Endometrial microvascular endothelial cells (primary cell): ENCODE measurements at regions not wholly inside any gene's neighbourhood (a gene's known extent, or its start where the extent isn't known, plus 50 kb on each side); places are given as distances from the start of the nearest gene placed in this dataset.
"Not testable (repeated sequence)": the region's sequence is repeated elsewhere in the genome, so short reads cannot be mapped to it uniquely, and the experiment has no call there.

ENCODE experiments used
- in situ Hi-C: cut with HindIII; loops from 2 replicates; pipeline ENCODE4 v1.10.0; 2017; ENCODE audit warnings: low sequenced_read_pairs, low pct_unique_long_range_greater_than_20kb; ENCODE audit errors: inconsistent ontology term

DNA sequence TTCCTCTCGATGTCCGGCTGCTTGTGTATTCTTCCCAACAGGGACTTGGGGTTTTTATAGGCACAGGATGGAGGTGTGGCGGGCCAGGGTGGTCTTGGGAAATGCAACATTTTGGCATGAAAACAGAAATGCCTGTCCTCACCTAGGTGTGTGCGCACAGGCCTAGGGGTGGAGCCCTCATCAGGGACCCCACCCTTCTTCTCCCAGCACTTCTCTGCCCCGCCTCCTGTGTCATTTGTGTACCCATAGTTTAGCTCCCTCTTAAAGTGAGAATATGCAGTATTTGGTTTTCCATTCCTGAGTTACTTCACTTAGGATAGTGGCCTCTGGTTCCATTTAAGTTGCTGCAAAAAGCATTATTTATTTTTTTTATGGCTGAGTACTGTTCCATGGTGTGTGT is 90.2 kb upstream of the ITGB1 start:
- in situ Hi-C loops, result no loop called here

DNA sequence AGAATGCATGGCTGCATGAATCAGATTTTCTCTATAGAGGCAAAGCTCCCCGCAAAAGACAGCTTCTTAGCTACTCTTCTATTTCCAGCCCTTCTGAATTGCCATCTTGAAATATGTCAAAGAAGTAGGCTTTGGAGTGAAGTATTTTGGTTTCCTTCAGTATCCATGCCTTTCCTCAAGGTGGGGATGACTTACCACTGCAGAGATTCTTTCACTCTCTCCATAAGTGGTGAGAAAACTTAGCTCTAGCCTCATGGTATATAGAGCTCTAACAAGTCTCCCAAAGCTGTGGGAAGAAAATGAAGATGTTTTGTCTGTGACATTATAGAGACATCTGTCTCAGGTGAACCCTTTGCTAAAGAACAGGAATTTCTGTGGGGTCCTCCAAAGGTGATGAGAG is 89.6 kb upstream of the ITGB1 start:
- in situ Hi-C loops, result no loop called here

DNA sequence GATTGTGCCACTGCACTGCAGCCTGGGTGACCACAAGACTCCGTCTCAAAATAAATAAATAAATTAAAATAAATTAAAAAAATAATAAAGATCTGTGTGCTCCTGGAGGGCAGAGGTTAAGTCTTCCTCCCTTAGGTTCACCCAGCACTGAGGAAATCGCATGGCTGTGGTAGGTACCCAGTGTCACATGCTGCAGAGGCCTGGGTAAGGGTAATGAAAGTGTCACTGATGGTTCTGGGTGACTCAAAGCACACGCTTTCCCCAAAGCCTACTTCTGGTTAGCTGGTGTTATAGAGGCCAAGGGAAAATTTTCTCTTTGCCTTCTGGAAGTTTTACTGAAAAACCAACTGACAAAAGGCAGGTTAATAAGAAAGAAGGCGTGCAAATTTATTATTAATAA is 88.8 kb upstream of the ITGB1 start:
- in situ Hi-C loops, result no loop called here

DNA sequence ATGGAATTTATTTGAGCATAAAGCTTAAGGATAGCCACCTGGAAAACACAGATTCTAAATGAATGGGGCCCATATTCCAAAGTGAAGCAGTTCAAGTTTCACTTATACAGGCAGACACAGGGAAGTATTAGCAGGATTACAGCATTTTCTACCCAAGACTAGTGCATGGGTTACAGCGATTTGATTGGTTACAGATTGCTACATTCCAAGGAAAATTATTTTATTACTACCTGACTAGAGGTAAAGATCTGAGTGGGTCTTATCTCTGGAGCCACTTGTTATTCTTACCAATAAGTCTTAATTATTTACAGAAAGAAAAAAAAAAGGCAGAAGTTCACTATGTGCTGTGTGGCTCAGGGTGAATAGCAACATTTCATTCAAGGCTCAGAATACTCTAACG is 87.4 kb upstream of the ITGB1 start:
- in situ Hi-C loops, result no loop called here

DNA sequence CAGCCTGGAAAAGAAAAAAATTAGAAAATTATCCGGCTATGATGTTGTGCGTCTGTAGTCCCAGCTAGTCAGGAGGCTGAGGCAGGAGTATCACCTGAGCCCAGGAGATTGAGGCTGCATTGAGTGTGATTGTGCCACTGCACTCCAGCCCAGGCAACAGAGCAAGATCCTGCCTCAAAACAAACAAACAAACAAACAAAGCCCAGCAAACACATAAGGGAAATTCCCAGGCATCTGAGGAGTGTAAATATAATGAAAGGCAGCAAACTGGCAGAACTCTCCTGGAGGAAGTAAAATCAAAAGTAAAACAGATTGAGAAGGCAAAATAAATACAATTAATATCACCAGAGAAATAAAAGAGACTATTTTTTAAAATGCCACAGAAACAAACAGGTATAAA is 84.5 kb upstream of the ITGB1 start:
- in situ Hi-C loops, result no loop called here

DNA sequence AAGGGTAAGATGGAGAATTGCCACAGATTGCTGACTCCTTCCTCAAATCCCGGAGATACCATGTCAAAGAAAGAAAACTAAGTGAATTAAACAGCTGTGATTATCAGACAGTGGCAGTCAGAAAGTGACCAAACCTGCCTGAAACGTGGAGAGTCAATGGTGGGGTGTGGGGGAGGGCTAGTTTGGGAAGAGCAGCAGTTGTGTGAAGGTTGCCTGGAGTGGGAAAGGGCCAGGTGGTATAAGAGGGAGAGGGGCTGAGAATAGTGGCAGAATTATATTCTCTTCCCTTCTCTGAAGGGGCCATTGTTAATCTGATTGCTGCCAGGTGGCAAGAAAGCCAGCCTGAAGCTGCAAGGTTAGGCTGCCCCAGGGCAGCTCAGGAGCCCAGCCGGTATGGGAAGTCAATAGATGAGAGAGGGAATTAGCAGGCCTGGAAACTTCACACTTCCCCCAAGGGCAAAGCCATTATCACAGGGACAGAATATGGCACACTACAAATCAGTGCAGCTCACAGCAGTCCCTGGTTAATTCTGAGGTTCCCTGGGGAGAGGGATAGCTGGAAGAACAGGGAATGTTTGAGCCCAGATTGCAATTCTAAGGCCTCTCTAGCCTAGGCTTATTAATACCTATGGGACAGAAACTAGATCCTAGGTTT is 83.9 kb upstream of the ITGB1 start:
- in situ Hi-C loops, result no loop called here

DNA sequence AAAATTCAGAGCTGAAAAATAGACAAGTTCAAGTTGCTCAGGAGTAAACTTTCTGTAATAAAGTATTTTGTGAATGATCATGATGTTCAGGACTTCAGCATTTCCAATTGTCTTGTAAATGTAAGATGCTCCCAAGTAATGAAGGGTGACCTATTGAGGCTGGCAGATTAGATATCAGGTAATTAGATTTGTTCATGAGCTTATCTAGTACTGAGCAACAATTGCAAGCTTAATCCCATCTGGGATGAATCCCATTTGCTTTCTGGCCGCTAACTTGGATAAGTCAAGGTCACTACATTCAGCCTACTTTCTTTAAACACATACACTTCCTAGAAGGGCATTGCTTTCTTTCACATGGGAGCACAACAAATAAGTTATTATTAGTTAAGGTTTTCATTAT is 82.4 kb upstream of the ITGB1 start:
- in situ Hi-C loops, result no loop called here

DNA sequence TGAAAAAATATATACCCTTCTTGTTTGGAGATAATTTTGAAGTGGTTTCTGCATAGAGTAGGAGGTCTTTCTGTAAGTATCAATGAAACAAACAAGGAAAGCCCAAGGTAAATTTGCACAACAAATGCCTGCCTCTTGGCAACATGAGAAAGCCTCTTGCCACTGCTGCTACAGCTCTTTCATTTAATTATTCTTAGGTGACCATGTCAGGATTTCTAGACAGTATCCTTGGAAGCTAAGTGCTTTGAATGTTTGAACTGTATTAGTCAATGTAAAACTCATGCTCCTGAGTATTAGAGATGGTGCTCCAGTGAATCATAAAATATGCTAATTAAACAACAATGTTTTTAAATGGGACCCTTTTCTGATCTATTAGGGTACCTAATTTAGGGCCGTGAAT is 81.2 kb upstream of the ITGB1 start:
- in situ Hi-C loops, result no loop called here

DNA sequence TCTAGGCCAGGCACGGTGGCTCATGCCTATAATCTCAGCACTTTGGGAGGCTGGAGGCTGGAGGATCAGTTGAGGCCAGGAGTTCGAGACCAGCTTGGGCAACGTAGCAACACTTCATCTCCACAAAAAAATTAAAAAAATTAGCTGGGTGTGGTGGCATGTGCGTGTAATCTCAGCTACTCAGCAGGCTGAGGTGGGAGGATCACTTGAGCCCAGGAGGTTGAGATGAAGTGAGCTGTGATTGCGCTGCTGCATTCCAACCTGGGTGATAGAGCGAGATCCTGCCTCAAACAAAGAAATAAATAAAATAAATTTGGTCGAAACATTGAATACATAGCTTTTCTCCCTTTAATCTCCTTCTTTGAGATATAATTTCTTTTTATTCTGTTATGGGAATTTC is 80.6 kb upstream of the ITGB1 start:
- in situ Hi-C loops, result no loop called here

DNA sequence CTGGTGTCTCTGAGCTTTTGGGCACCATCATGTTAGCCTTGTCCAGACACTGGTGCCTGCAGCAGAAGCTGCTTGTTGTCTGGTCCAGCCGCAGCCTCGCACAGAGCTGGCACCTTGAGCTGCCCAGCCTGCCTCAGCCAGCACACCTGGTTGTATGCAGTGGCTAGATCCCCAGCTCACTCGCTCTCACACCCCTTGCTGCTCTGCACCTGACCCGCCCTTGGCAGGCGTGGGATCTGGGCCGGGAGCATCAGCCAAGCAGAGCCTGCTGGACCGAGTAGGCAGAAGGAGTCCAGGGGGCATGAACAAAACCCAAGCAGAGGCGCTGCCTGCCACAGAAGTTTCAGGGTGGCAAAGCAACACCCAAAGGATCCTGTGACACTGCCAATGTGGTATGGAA is 79.7 kb upstream of the ITGB1 start:
- in situ Hi-C loops, result no loop called here

DNA sequence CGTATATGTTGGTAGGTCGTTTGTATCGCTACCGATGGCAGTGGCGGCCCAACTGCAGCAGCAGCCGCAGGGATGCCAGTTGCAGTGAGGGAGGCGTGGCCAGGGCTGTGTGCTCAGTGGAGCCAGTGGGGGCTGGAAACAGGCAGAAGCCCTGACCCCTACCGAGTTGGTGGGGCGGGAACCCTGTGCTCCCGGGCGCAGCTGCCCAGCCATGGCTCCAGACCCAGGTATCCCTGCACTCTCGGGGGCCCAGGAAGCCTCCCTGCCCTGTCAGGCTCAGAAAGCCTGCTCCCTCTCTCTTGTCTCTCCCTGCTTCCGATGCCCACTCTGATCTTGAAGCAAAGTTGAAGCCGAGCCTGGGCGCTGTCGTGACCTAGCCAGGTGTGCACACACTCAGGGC is 78.6 kb upstream of the ITGB1 start:
- in situ Hi-C loops, result no loop called here

DNA sequence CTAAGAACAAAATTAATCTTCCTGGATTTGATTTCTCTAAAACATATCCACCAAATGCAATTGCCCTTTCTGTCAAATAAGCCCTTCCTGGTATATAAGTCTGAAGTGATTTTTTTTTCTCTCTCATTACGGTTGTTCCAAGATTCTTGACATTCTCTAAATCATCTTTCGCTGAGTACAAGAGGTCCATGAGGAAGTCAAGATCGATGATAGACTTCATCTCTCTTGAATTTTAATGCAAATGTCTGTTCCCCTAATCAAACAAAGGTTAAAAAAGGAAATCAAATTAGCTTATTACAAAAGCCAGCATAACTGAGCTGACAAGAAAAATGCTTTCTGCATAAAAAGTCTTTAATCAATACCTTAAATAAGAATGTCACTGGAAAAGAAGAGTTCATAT is 77.4 kb upstream of the ITGB1 start:
- in situ Hi-C loops, result no loop called here

DNA sequence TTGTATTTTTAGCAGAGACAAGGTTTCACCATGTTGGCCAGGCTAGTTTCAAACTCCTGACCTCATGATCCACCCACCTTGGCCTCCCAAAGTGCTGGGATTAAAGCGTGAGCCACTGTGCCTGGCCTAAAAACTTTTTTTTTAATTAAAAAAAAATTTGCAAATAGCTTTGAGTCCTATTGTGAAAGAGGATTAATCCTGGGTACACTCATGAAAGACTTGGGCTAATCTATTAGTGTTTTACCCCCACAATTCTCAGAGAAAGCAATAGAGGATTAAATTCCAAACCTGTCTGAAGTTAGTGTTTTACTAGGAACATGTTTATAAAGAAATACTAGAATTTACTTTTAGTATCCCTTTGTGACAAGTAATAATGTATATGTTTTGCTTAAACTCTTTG is 76.9 kb upstream of the ITGB1 start:
- in situ Hi-C loops, result no loop called here

DNA sequence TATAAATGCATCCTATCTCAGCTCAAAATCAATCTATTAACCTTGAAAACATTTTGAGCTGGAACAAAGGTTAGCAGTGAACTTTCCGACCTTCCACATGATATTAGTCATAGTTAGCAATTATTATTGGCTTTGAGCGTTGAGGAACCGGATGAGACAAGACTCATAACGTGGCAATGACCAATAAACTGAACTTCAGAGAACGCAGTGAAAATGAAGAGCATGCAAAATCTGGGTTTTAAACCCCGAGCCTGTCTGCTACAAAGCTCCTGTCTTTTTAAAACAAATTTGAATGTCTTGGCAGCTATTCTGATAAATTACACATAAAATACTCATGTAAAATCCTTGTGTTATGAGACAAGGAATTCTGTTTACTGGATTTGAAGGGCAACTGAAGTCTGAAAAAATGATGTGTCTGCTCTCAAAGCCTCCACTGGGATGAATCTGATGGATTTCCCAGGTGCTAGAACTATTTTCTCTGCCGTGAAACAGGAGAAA is 74.7 kb upstream of the ITGB1 start:
- in situ Hi-C loops, result no loop called here

DNA sequence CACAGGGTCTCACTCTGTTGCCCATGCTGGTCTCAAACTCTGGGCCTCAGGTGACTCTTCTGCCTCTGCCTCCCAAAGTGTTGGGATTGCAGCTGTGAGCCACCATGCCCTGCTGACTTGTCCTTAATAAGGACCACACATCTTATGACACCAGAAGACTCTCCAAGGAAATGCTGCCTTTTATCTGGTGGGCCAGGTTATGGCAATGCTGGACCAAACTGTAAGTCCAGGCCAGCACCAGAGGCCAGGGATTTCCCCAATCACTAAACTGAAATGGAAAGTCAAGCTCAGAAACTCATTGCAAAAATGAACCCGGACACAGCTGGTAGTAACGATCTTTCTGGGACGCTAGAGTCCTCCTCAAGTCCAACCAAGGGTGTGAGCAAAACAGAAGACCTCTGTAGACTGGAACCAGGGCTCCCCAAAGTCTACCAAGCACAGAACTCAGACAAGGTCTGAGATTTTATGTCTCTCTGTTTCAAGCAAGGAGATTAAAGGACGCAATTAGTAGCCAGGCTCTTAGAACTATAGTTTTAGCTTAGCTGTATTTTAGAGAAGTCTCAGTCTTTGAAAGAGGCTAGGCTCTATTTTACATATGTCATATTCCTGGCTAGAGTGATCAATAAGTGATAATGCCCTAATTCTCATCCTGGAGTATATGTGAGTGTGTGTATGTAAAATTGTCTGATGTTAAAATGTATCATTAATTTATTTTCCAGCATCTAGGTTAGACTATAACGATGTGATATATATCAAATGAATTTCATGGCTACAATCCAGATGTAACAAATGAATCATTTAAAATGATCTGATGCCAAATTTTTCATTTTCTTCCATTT is 74.0 kb upstream of the ITGB1 start:
- in situ Hi-C loops, result no loop called here

DNA sequence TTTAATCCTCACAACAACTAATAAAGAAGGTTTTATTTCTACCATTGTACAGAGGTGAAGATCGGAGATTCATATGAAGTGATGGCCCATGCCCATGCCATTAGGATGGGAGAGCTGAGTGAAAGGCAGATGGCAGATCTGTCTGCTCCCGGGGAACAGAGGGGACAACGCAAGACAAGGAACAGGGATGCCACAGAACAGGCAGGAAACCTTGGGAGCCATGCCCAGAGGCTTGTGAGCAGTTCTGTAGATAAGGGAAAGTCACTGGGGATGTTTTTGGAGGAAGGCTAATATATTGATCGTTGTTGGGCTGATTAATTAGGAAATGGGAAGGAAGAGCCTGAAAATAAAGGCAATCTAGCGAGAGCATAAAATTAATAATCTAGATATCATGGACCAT is 73.1 kb upstream of the ITGB1 start:
- in situ Hi-C loops, result no loop called here

DNA sequence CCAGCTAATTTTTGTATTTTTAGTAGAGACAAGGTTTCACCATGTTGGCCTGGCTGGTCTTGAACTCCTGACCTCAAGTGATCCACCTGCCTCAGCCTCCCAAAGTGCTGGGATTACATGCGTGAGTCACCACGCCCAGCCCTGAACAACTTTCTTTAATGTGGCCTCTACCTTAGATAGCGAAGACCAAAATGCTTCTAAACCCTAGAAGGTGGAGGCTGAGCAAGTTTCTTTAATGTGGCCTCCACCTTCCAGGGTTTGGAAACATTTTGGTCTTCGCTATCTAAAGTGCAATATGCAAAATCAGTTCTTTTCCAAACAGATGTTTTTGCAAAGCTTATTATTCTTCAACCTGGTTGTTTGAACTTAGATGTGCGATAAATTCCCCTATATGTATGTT is 70.5 kb upstream of the ITGB1 start:
- in situ Hi-C loops, result not testable (repeated sequence)

DNA sequence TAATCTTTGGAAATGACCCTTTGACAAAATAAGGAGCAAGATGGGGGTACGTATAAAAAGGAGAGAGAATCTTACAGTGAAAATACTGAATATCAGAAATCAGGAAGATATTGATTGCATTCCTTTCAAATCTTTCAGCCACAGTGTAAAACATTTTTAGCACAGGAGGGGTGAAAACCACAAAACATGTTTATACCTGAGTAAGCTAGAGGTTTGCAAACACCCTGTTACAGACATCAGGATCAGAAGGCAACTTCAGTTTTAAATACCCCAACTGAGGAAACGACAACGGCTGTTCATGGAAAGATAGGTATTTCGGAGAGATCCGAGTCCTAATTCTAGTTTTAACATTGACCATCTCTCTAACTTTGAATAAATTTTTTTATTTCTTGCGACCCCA is 69.1 kb upstream of the ITGB1 start:
- in situ Hi-C loops, result no loop called here

DNA sequence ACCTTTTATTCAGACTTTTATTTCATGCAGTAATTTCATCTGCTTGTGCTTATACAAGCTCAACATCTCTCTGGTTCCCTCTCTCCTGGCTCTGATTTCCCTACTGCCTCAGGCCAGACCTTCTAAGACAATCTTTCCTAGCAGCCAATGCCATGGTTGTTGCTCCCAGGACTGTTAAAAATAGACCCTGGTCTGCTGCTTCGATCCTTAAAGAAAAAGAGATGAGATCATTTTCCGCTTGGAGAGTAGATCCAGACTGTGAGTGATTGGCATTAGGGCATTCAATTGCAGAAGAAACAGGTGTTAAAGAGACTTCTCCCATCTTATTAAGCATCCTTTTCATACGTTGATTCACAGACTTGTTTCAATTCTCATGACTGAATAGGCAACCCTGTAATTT is 68.4 kb upstream of the ITGB1 start:
- in situ Hi-C loops, result no loop called here

DNA sequence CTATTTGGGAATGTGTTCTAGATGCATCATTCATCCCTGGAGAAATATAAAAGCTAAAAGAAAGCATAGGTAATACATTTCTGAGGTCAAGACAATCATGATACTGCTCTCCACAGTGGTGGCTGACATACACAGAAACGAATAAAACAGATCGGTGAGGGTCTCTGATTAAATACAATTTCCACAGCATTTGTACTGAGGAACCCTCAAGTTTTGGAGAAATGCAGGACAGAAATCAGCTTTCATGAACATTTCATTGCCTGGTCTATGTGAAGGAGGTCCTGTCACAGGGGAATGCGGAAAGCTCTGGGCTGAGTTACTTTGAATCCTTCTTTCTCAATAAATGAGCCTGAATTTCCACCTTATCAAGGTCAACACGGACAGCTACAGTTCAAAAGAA is 67.9 kb upstream of the ITGB1 start:
- in situ Hi-C loops, result no loop called here

DNA sequence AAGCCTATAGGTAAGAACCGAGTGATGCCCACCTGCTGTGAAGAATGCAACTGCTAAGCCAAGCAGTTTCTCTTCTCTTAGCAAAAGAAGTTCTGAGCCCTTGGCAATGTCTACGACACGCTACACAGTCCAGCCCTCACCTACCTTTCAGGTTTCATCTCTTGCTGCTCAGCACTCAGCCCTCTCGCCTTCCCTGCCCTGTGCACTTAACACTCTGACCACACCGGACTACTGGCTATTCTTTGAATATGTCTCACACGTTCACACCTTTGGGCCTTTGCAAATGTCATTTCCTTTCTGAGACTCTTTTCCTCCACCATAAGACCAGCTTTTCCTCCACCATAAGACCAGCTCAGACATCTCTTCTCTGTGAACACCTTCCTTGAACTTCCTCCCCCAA is 67.0 kb upstream of the ITGB1 start:
- in situ Hi-C loops, result no loop called here
